ENCODE measurements at regions not wholly inside any gene's neighbourhood (a gene's known extent, or its start where the extent isn't known, plus 50 kb on each side); places are given as distances from the start of the nearest gene placed in this dataset.

DNA sequence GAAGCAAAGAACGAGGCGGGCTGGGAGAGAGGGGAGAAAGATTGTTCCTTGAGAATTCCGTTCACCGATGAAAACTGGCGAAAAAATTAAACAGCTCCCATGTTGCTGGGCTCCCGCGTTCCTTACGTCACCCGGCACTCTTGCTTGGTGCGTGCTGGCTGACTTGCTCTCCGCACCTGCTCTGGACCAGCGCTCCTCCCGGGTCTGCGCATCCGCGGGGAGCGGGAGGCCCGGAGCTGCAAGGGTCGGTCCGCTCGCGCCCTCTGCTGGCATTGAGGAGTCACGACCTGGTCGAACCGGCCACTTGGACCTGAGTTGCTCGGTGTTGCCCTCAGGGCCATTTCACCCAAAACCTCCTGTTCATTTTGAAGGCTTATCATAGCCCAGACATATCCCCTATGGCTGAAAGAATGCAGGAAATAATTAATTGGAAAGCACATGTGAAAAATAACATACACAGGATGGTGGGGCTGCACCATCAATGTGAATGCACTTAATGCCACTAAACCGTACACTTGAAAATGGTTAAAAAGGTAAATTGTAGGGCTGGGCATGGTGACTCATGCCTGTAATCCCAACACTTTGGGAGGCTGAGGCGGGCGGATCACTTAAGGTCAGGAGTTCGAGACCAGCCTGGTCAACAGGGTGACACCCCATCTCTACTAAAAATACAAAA is 98.9 kb upstream of the BACE2 start:
- peak; percentile 35 to 61 (median 52) for DNase-seq
- Mint-ChIP-seq H3K27me3 (ENCODE audit: low read depth in 3 of 3) (peaks cover 8 to 19% (median 16%) of the 10 kb centered on the region in 3 donors), H3K36me3 (no peaks in the 10 kb centered on the region), H3K27ac (no peak overlapping the region), H3K9me3 (no peaks in the 10 kb centered on the region), H3K4me3 (peak overlapping the region in 1 of 2 donors; percentile 74), H3K4me1 (peaks cover 13% of the 10 kb centered on the region)
- no peaks in the 10 kb centered on the region for H4K20me1 ChIP-seq (ENCODE audit: insufficient read depth, low read length)
- H3K79me2 ChIP-seq (ENCODE audit: insufficient read depth, low read length), result no peaks in the 10 kb centered on the region
- no peaks in the 10 kb centered on the region for H3K36me3 ChIP-seq (replicated peaks in 1 of 2; ENCODE audit: control insufficient read depth in 1 of 2, insufficient read depth in 2 of 2, low read length in 2 of 2)
- no peaks in the 10 kb centered on the region for H3K9me3 ChIP-seq (replicated peaks in 1 of 2; ENCODE audit: control insufficient read depth in 1 of 2, insufficient read depth in 1 of 2, low read length in 2 of 2)
- H3K4me1 ChIP-seq (ENCODE audit: control insufficient read depth in 1 of 2, insufficient read depth in 2 of 2, low read length in 2 of 2), result peaks cover 8 to 14% of the 10 kb centered on the region in 2 donors
- peak; percentile 87 for TF ChIP-seq CTCF (IDR thresholded peaks at IDR 0.05)
- H3K4me3 ChIP-seq (replicated peaks in 1 of 3; ENCODE audit: low read depth in 2 of 3, low read length in 3 of 3), result peak overlapping the region in 2 of 3 experiments; percentile 24 to 70
- intact Hi-C loops (cut with micrococcal nuclease), result loop anchor here in 1 of 2 donors (1.0 to 5.0 kb wide), 2 partner anchors 602 to 926 kb away; no protein-coding TSS in a partner anchor
- peak overlapping the region; percentile 75 for H3K4me2 ChIP-seq (replicated peaks; ENCODE audit: extremely low read depth, low read length, poor library complexity, severe bottlenecking)
- H3K27me3 ChIP-seq (ENCODE audit: control insufficient read depth in 2 of 2, insufficient read depth in 2 of 2, low read length in 2 of 2), result peaks cover 0 to 2% of the 10 kb centered on the region in 2 donors
- H2AFZ ChIP-seq (ENCODE audit: insufficient read depth, low read depth, low read length, poor library complexity, severe bottlenecking), result peak overlapping the region; percentile 82
- 2% methylated on average over 20 of the region's 30 CpGs for WGBS (ENCODE audit: insufficient coverage)
- no peak overlapping the region for H3K27ac ChIP-seq (ENCODE audit: low read depth in 1 of 2, low read length in 2 of 2)
- peak overlapping the region; percentile 52 for H3K9ac ChIP-seq (ENCODE audit: insufficient read depth, low read length, poor library complexity, severe bottlenecking)

- no peaks in the 10 kb centered on the region for H3K36me3 Mint-ChIP-seq
- no CpG with 5 or more reads among the region's 2 CpGs for WGBS (ENCODE audit: insufficient coverage)
- TF ChIP-seq CTCF (IDR thresholded peaks at IDR 0.05), result no peak
- peaks cover 0 to 2% of the 10 kb centered on the region in 2 donors for H3K27me3 ChIP-seq (ENCODE audit: control insufficient read depth in 2 of 2, insufficient read depth in 2 of 2, low read length in 2 of 2)
- H3K79me2 ChIP-seq (ENCODE audit: insufficient read depth, low read length), result no peaks in the 10 kb centered on the region
- peaks cover 8 to 14% of the 10 kb centered on the region in 2 donors for H3K4me1 ChIP-seq (ENCODE audit: control insufficient read depth in 1 of 2, insufficient read depth in 2 of 2, low read length in 2 of 2)
- no peaks in the 10 kb centered on the region for H3K9me3 Mint-ChIP-seq
- H3K27ac ChIP-seq (ENCODE audit: low read depth in 1 of 2, low read length in 2 of 2), result no peak overlapping the region
- peaks cover 13% of the 10 kb centered on the region for H3K4me1 Mint-ChIP-seq
- H2AFZ ChIP-seq (ENCODE audit: insufficient read depth, low read depth, low read length, poor library complexity, severe bottlenecking), result no peak overlapping the region
- peaks cover 6 to 18% (median 16%) of the 10 kb centered on the region in 3 donors for H3K27me3 Mint-ChIP-seq (ENCODE audit: low read depth in 3 of 3)
- DNase-seq, result no peak
- no peaks in the 10 kb centered on the region for H4K20me1 ChIP-seq (ENCODE audit: insufficient read depth, low read length)
- no peaks in the 10 kb centered on the region for H3K9me3 ChIP-seq (replicated peaks in 1 of 2; ENCODE audit: control insufficient read depth in 1 of 2, insufficient read depth in 1 of 2, low read length in 2 of 2)
- H3K4me3 Mint-ChIP-seq, result no peak overlapping the region
- H3K4me3 ChIP-seq (replicated peaks in 1 of 3; ENCODE audit: low read depth in 2 of 3, low read length in 3 of 3), result no peak overlapping the region
- no peak overlapping the region for H3K4me2 ChIP-seq (replicated peaks; ENCODE audit: extremely low read depth, low read length, poor library complexity, severe bottlenecking)
- intact Hi-C loops (cut with micrococcal nuclease), result loop anchor here in 1 of 2 donors (5.0 kb wide), 1 partner anchor 928 kb away; no protein-coding TSS in a partner anchor
- H3K36me3 ChIP-seq (replicated peaks in 1 of 2; ENCODE audit: control insufficient read depth in 1 of 2, insufficient read depth in 2 of 2, low read length in 2 of 2), result no peaks in the 10 kb centered on the region
- no peak overlapping the region for H3K27ac Mint-ChIP-seq
- H3K9ac ChIP-seq (ENCODE audit: insufficient read depth, low read length, poor library complexity, severe bottlenecking), result no peak overlapping the region
Measured at GRCh38 chr21:41070284-41070683, 97.7 kb upstream of the BACE2 start.
